ENCODE measurements at regions not wholly inside any gene's neighbourhood (a gene's known extent, or its start where the extent isn't known, plus 50 kb on each side); places are given as distances from the start of the nearest gene placed in this dataset.

GRCh38 chr22:49203859-49204598 is 623.6 kb downstream of the BRD1 start (continued):
- TF ChIP-seq, protein P1, sequence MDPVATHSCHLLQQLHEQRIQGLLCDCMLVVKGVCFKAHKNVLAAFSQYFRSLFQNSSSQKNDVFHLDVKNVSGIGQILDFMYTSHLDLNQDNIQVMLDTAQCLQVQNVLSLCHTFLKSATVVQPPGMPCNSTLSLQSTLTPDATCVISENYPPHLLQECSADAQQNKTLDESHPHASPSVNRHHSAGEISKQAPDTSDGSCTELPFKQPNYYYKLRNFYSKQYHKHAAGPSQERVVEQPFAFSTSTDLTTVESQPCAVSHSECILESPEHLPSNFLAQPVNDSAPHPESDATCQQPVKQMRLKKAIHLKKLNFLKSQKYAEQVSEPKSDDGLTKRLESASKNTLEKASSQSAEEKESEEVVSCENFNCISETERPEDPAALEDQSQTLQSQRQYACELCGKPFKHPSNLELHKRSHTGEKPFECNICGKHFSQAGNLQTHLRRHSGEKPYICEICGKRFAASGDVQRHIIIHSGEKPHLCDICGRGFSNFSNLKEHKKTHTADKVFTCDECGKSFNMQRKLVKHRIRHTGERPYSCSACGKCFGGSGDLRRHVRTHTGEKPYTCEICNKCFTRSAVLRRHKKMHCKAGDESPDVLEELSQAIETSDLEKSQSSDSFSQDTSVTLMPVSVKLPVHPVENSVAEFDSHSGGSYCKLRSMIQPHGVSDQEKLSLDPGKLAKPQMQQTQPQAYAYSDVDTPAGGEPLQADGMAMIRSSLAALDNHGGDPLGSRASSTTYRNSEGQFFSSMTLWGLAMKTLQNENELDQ (tag by site-specific recombination; IDR thresholded peaks at IDR 0.05; ENCODE audit: low read depth), result no peak
- no peak for TF ChIP-seq SETDB1 (IDR thresholded peaks at IDR 0.05; ENCODE audit: insufficient read length, low read length)
- no peak for TF ChIP-seq ZNF354C (tag by site-specific recombination; IDR thresholded peaks at IDR 0.05; ENCODE audit: borderline replicate concordance, low read depth)
- TF ChIP-seq ZNF624 (tag by site-specific recombination; IDR thresholded peaks at IDR 0.05), result no peak

- CTCF ChIA-PET, result no interaction called here
- no peaks in the 10 kb centered on the region for H3K36me3 ChIP-seq (ENCODE audit: control insufficient read depth in 2 of 2, insufficient read depth in 1 of 2, low read length in 2 of 2)
- no peak overlapping the region for H3K4me3 ChIP-seq (ENCODE audit: low read depth, low read length)
- no peak overlapping the region for H3K27ac ChIP-seq (ENCODE audit: extremely low read depth, low read depth, low read length)
- TF ChIP-seq, protein P2, sequence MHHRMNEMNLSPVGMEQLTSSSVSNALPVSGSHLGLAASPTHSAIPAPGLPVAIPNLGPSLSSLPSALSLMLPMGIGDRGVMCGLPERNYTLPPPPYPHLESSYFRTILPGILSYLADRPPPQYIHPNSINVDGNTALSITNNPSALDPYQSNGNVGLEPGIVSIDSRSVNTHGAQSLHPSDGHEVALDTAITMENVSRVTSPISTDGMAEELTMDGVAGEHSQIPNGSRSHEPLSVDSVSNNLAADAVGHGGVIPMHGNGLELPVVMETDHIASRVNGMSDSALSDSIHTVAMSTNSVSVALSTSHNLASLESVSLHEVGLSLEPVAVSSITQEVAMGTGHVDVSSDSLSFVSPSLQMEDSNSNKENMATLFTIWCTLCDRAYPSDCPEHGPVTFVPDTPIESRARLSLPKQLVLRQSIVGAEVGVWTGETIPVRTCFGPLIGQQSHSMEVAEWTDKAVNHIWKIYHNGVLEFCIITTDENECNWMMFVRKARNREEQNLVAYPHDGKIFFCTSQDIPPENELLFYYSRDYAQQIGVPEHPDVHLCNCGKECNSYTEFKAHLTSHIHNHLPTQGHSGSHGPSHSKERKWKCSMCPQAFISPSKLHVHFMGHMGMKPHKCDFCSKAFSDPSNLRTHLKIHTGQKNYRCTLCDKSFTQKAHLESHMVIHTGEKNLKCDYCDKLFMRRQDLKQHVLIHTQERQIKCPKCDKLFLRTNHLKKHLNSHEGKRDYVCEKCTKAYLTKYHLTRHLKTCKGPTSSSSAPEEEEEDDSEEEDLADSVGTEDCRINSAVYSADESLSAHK (tag by site-specific recombination; IDR thresholded peaks at IDR 0.05), result no peak
- TF ChIP-seq ZNF560 (tag by site-specific recombination; IDR thresholded peaks at IDR 0.05; ENCODE audit: borderline replicate concordance) (no peak), BCL11A (tag by site-specific recombination; IDR thresholded peaks at IDR 0.05; ENCODE audit: low read depth) (no peak), ZNF112 (tag by site-specific recombination; IDR thresholded peaks at IDR 0.05) (no peak), ZNF133 (tag by site-specific recombination; IDR thresholded peaks at IDR 0.05) (no peak), SALL2 (tag by site-specific recombination; IDR thresholded peaks at IDR 0.05; ENCODE audit: borderline replicate concordance) (no peak)
- TF ChIP-seq, protein P3, sequence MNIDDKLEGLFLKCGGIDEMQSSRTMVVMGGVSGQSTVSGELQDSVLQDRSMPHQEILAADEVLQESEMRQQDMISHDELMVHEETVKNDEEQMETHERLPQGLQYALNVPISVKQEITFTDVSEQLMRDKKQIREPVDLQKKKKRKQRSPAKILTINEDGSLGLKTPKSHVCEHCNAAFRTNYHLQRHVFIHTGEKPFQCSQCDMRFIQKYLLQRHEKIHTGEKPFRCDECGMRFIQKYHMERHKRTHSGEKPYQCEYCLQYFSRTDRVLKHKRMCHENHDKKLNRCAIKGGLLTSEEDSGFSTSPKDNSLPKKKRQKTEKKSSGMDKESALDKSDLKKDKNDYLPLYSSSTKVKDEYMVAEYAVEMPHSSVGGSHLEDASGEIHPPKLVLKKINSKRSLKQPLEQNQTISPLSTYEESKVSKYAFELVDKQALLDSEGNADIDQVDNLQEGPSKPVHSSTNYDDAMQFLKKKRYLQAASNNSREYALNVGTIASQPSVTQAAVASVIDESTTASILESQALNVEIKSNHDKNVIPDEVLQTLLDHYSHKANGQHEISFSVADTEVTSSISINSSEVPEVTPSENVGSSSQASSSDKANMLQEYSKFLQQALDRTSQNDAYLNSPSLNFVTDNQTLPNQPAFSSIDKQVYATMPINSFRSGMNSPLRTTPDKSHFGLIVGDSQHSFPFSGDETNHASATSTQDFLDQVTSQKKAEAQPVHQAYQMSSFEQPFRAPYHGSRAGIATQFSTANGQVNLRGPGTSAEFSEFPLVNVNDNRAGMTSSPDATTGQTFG (tag by site-specific recombination; IDR thresholded peaks at IDR 0.05; ENCODE audit: borderline replicate concordance), result no peak
- TF ChIP-seq, protein P4, sequence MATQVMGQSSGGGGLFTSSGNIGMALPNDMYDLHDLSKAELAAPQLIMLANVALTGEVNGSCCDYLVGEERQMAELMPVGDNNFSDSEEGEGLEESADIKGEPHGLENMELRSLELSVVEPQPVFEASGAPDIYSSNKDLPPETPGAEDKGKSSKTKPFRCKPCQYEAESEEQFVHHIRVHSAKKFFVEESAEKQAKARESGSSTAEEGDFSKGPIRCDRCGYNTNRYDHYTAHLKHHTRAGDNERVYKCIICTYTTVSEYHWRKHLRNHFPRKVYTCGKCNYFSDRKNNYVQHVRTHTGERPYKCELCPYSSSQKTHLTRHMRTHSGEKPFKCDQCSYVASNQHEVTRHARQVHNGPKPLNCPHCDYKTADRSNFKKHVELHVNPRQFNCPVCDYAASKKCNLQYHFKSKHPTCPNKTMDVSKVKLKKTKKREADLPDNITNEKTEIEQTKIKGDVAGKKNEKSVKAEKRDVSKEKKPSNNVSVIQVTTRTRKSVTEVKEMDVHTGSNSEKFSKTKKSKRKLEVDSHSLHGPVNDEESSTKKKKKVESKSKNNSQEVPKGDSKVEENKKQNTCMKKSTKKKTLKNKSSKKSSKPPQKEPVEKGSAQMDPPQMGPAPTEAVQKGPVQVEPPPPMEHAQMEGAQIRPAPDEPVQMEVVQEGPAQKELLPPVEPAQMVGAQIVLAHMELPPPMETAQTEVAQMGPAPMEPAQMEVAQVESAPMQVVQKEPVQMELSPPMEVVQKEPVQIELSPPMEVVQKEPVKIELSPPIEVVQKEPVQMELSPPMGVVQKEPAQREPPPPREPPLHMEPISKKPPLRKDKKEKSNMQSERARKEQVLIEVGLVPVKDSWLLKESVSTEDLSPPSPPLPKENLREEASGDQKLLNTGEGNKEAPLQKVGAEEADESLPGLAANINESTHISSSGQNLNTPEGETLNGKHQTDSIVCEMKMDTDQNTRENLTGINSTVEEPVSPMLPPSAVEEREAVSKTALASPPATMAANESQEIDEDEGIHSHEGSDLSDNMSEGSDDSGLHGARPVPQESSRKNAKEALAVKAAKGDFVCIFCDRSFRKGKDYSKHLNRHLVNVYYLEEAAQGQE (tag by site-specific recombination; IDR thresholded peaks at IDR 0.05), result no peak
- no peaks in the 10 kb centered on the region for H3K4me1 ChIP-seq (ENCODE audit: control insufficient read depth, insufficient read depth, low read length)
- POLR2A ChIA-PET, result no interaction called here
- no peaks in the 10 kb centered on the region for H3K9me3 ChIP-seq (ENCODE audit: control insufficient read depth, insufficient read depth, low read depth, low read length)
Observed at GRCh38 chr22:49203091-49203858, 624.4 kb downstream of the BRD1 start.
